Neural cell (in vitro differentiated cells): ENCODE measurements at regions not wholly inside any gene's neighbourhood (a gene's known extent, or its start where the extent isn't known, plus 50 kb on each side); places are given as distances from the start of the nearest gene placed in this dataset.

Experiments
- H2AFZ ChIP-seq: fragments of 200-600, 300-800 bp; sonication (generic), shearing (Covaris generic); 2 replicates; pipeline ENCODE4 v1.6.0; 2014; ENCODE audit warnings: low read depth, mild to moderate bottlenecking, antibody characterized with exemption, low read length, moderate library complexity
- H3F3A ChIP-seq: fragments of 200-600 bp; shearing (Covaris generic); 2 replicates; pipeline ENCODE4 v1.6.1; 2016; ENCODE audit warnings: mild to moderate bottlenecking, moderate library complexity, mixed read lengths, antibody characterized with exemption, low read length; ENCODE audit not compliant: insufficient read depth, poor library complexity, severe bottlenecking
- H3K27ac ChIP-seq: fragments of 200-600, 300-800 bp; sonication (generic), shearing (Covaris generic); 2 replicates; pipeline ENCODE4 v1.5.1; 2014; ENCODE audit warnings: mild to moderate bottlenecking, low read length, moderate library complexity
- H3K27me3 ChIP-seq: fragments of 300-800, 200-600 bp; sonication (generic), shearing (Covaris generic); 2 replicates; pipeline ENCODE4 v1.6.0; 2014; ENCODE audit warnings: mild to moderate bottlenecking, low read depth, low read length, moderate library complexity; ENCODE audit not compliant: insufficient read depth
- H3K36me3 ChIP-seq: fragments of 300-800, 200-600 bp; sonication (generic), shearing (Covaris generic); 2 replicates; pipeline ENCODE4 v1.5.1; 2014; ENCODE audit warnings: mild to moderate bottlenecking, antibody characterized with exemption, low read length, moderate library complexity; ENCODE audit not compliant: insufficient read depth
- H3K4me2 ChIP-seq: fragments of 300-800, 200-600 bp; sonication (generic), shearing (Covaris generic); 2 replicates; pipeline ENCODE4 v1.6.0; 2014; ENCODE audit warnings: mild to moderate bottlenecking, low read length
- H3K4me3 ChIP-seq: fragments of 300-800, 200-600 bp; sonication (generic), shearing (Covaris generic); 2 replicates; pipeline ENCODE4 v1.5.1; 2014; ENCODE audit warnings: mild to moderate bottlenecking, low read length, moderate library complexity
- H3K79me2 ChIP-seq: fragments of 200-600 bp; shearing (Covaris generic); replicated peaks from 2 replicates; pipeline ENCODE4 v1.6.0; 2014; ENCODE audit warnings: mild to moderate bottlenecking, low read length, moderate library complexity; ENCODE audit not compliant: insufficient read depth
- H3K9ac ChIP-seq: fragments of 300-800, 200-600 bp; sonication (generic), shearing (Covaris generic); 2 replicates; pipeline ENCODE4 v1.6.1; 2016; ENCODE audit warnings: mild to moderate bottlenecking, low read length, mixed read lengths
- H3K9me2 ChIP-seq: fragments of 200-600 bp; shearing (Covaris generic); 2 replicates; pipeline ENCODE4 v1.6.1; 2016; ENCODE audit warnings: mild to moderate bottlenecking, low read length, mixed read lengths; ENCODE audit not compliant: insufficient read depth
- H3K9me3 ChIP-seq: fragments of 200-600, 300-800 bp; sonication (generic), shearing (Covaris generic); 2 replicates; pipeline ENCODE4 v1.6.1; 2016; ENCODE audit warnings: mild to moderate bottlenecking, mixed run types, low read length, moderate library complexity, mixed read lengths
- H4K20me1 ChIP-seq: fragments of 200-600 bp; shearing (Covaris generic); 2 replicates; pipeline ENCODE4 v1.6.1; 2016; ENCODE audit warnings: mild to moderate bottlenecking, mixed run types; ENCODE audit not compliant: insufficient read depth
- CTCF ChIP-seq: fragments of 450-650 bp; IDR thresholded peaks from 2 replicates; pipeline ENCODE4 v1.5.1; 2014; ENCODE audit warnings: antibody characterized with exemption, mild to moderate bottlenecking, moderate library complexity; ENCODE audit not compliant: poor library complexity, severe bottlenecking
- EP300 ChIP-seq: fragments of 450-650 bp; conservative IDR thresholded peaks from 2 replicates; pipeline ENCODE4 v1.6.1; 2014; ENCODE audit warnings: antibody characterized with exemption, mild to moderate bottlenecking, moderate library complexity; ENCODE audit not compliant: poor library complexity, severe bottlenecking
- EZH2 ChIP-seq: fragments of 200-600, 300-800 bp; shearing (Covaris generic), sonication (generic); IDR thresholded peaks from 2 replicates; pipeline ENCODE4 v1.6.1; 2014; ENCODE audit warnings: antibody characterized with exemption, low read length, borderline replicate concordance, mild to moderate bottlenecking; ENCODE audit not compliant: insufficient read depth, poor library complexity, severe bottlenecking
- MXI1 ChIP-seq: fragments of 450-650 bp; conservative IDR thresholded peaks from 2 replicates; pipeline ENCODE4 v1.6.1; 2014; ENCODE audit warnings: antibody characterized with exemption, mild to moderate bottlenecking; ENCODE audit not compliant: poor library complexity, severe bottlenecking
- POLR2AphosphoS5 ChIP-seq: IDR thresholded peaks from 2 replicates; pipeline ENCODE4 v1.6.1; 2012
- RAD21 ChIP-seq: fragments of 450-650 bp; conservative IDR thresholded peaks from 2 replicates; pipeline ENCODE4 v1.6.1; 2014; ENCODE audit warnings: antibody characterized with exemption, mild to moderate bottlenecking, moderate library complexity
- REST ChIP-seq: IDR thresholded peaks from 2 replicates; pipeline ENCODE4 v1.6.1; 2012; ENCODE audit warnings: borderline replicate concordance
- SMC3 ChIP-seq: fragments of 450-650 bp; conservative IDR thresholded peaks from 2 replicates; pipeline ENCODE4 v1.6.1; 2014; ENCODE audit warnings: antibody characterized with exemption, mild to moderate bottlenecking, moderate library complexity; ENCODE audit not compliant: poor library complexity
- TAF1 ChIP-seq: IDR thresholded peaks from 2 replicates; pipeline ENCODE4 v1.6.1; 2012; ENCODE audit warnings: low read depth

- Histone ChIP-seq H3K4me2 (no peak overlapping the region), H4K20me1 (no peaks in the 10 kb centered on the region), H3F3A (no peaks in the 10 kb centered on the region), H3K9me2 (no peaks in the 10 kb centered on the region), H3K27ac (no peak overlapping the region), H3K4me3 (no peak overlapping the region), H3K9ac (no peak overlapping the region), H2AFZ (no peak overlapping the region), H3K9me3 (no peaks in the 10 kb centered on the region), H3K36me3 (no peaks in the 10 kb centered on the region), H3K27me3 (no peaks in the 10 kb centered on the region), H3K79me2 (no peaks in the 10 kb centered on the region)
- TF ChIP-seq TAF1 (no peak), SMC3 (no peak), EZH2 (no peak), EP300 (no peak), MXI1 (no peak), REST (no peak), RAD21 (no peak), CTCF (no peak), POLR2AphosphoS5 (no peak)
Measured at GRCh38 chr22:48678171-48679135, 1149.2 kb downstream of the BRD1 start.

GRCh38 chr22:48677621-48678020 is 1150.1 kb downstream of the BRD1 start:
- Histone ChIP-seq H4K20me1 (no peaks in the 10 kb centered on the region), H3K27ac (no peak overlapping the region), H3K9me3 (no peaks in the 10 kb centered on the region), H3K79me2 (no peaks in the 10 kb centered on the region), H3K27me3 (no peaks in the 10 kb centered on the region), H3K4me3 (no peak overlapping the region), H3K4me2 (no peak overlapping the region), H3K9me2 (no peaks in the 10 kb centered on the region), H2AFZ (no peak overlapping the region), H3K9ac (no peak overlapping the region), H3F3A (no peaks in the 10 kb centered on the region), H3K36me3 (no peaks in the 10 kb centered on the region)
- no peak for TF ChIP-seq REST
- TF ChIP-seq RAD21 = no peak
- TF ChIP-seq POLR2AphosphoS5 = no peak
- no peak for TF ChIP-seq SMC3
- no peak for TF ChIP-seq CTCF
- TF ChIP-seq EZH2 = no peak
- TF ChIP-seq TAF1 = no peak
- no peak for TF ChIP-seq MXI1
- no peak for TF ChIP-seq EP300
